ENCODE measurements at regions not wholly inside any gene's neighbourhood (a gene's known extent, or its start where the extent isn't known, plus 50 kb on each side); places are given as distances from the start of the nearest gene placed in this dataset.
"Not testable (repeated sequence)": the region's sequence is repeated elsewhere in the genome, so short reads cannot be mapped to it uniquely, and the experiment has no call there.

DNA sequence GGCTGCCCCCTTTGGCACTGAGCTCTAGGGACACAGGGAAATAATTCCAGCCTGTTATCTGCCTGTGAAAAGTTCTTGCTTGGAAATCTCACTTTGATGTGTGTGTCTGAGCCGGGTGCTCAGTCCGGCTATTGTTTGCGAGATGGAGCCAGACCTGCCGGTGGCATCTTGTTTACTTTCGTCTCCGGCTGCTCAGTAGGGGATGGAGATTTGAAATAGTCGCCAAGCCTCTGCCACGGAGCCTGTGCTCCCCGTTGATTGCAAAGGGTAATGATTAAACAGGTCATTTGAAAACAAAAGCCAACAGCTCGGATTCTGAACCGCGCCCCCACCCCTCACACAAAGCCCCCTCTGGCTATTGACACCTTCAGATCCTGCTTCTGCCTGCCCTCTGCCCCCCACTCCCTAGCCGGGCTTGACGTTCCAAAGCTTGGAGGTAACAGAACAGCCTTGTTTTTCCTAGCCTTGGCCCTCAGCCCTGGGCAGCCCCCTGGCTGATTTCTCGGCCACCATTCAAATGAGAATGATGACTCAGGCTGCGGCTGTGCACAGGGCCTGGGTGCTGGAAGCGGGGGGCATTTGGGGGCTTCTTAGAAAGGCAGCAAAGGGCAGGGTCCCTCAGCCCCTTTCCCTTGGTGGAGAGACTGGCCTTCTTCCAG lies 70.8 kb upstream of the SPDYE9 start:
- not testable (repeated sequence) for H3K9me3 ChIP-seq (ENCODE audit: control insufficient read depth, low read length); H3K27me3 ChIP-seq (ENCODE audit: control insufficient read depth, insufficient read depth, low read length, poor library complexity, severe bottlenecking); H3K4me1 ChIP-seq (ENCODE audit: control insufficient read depth, insufficient read depth, low read length); H3K9me3 Mint-ChIP-seq; H3K27me3 Mint-ChIP-seq (ENCODE audit: insufficient read depth); H3K36me3 Mint-ChIP-seq (ENCODE audit: low read depth); H3K9ac ChIP-seq (ENCODE audit: extremely low read depth, low read length, poor library complexity, severe bottlenecking); H3K27ac ChIP-seq (ENCODE audit: low read depth, low read length); H3K4me3 Mint-ChIP-seq; DNase-seq; H3K4me1 Mint-ChIP-seq; H3K36me3 ChIP-seq (ENCODE audit: control insufficient read depth, insufficient read depth, low read length); H3K27ac Mint-ChIP-seq
- peak overlapping the region; percentile 72 for H3K4me3 ChIP-seq (ENCODE audit: low read length)
- 0% methylated on average over 5 to 6 of the region's 17 CpGs for WGBS, 2 experiments (ENCODE audit: insufficient coverage in 1 of 2, insufficient read length in 1 of 2)

DNA sequence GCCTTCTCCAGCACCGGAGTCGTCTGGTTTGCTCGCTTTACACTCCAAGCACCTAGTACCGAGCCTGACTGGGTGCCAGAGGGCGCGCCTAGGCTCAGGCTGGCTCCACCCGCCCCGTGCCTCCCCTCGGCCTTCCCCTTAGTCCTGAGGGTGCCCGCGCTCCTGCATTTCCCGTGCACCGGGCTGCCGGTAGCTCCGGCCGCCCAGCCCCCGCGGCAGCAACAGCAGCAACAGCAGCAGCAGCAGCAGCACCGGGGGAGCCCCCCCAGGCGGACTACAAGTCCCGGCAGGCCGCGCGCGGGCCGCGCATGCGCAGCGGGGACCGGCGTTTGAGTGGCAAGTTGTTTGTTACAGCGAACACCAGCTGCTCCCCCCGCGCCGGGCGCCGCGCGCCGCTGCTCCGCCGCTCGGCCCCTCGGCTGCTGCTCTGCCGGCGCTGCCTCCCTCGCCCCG lies 68.8 kb upstream of the SPDYE9 start:
- not testable (repeated sequence) for H3K27ac ChIP-seq (ENCODE audit: low read depth, low read length); H3K36me3 Mint-ChIP-seq (ENCODE audit: low read depth); H3K4me3 ChIP-seq (ENCODE audit: low read length); H3K27ac Mint-ChIP-seq; H3K9ac ChIP-seq (ENCODE audit: extremely low read depth, low read length, poor library complexity, severe bottlenecking); H3K4me1 Mint-ChIP-seq; H3K27me3 Mint-ChIP-seq (ENCODE audit: insufficient read depth); H3K4me1 ChIP-seq (ENCODE audit: control insufficient read depth, insufficient read depth, low read length); H3K36me3 ChIP-seq (ENCODE audit: control insufficient read depth, insufficient read depth, low read length); H3K27me3 ChIP-seq (ENCODE audit: control insufficient read depth, insufficient read depth, low read length, poor library complexity, severe bottlenecking); H3K9me3 Mint-ChIP-seq; H3K9me3 ChIP-seq (ENCODE audit: control insufficient read depth, low read length)
- peak; percentile 81 for DNase-seq
- H3K4me3 Mint-ChIP-seq = peak overlapping the region; percentile 53
- 0% methylated on average over 25 of the region's 48 CpGs; no CpG with 5 or more reads in 1 of the 2 experiments for WGBS, 2 experiments (ENCODE audit: insufficient coverage in 1 of 2, insufficient read length in 1 of 2)

DNA sequence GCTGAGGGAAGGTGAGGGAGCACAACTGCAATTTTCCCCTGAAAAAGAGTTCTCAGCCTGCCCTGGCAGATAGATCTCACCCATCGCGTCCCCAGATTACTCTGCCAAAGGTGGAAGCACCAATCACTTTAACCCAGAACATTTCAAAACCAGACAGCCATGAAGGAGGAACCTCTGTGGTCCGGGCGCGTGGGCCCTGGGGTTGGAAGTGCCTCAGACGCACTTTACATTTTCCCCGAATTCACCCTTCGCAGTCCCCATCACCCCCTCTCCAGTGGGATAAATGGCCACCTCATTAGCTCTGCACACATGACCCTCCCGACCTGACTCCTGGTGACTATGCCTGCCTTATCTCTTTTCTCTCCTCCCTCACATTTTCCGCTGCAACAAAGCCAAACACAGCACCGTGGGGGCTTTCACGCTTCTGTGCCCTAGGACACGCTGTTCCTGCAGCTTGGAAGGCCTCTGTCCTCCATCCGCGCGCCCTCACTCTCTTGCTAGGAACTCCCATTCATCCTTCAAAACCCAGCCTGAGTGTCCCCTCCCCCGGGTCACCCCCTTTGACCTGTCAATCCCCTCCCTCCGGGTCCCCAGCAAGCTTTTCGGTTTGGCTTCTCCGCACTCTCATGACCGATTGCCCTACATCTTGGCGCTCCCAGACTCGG lies 68.2 kb upstream of the SPDYE9 start:
- not testable (repeated sequence) for H3K36me3 Mint-ChIP-seq (ENCODE audit: low read depth); H3K9ac ChIP-seq (ENCODE audit: extremely low read depth, low read length, poor library complexity, severe bottlenecking); H3K27ac Mint-ChIP-seq; H3K27me3 Mint-ChIP-seq (ENCODE audit: insufficient read depth); H3K4me1 ChIP-seq (ENCODE audit: control insufficient read depth, insufficient read depth, low read length); H3K36me3 ChIP-seq (ENCODE audit: control insufficient read depth, insufficient read depth, low read length); H3K9me3 Mint-ChIP-seq; H3K9me3 ChIP-seq (ENCODE audit: control insufficient read depth, low read length); H3K27ac ChIP-seq (ENCODE audit: low read depth, low read length); H3K27me3 ChIP-seq (ENCODE audit: control insufficient read depth, insufficient read depth, low read length, poor library complexity, severe bottlenecking); DNase-seq; H3K4me3 ChIP-seq (ENCODE audit: low read length); H3K4me1 Mint-ChIP-seq
- WGBS, 2 experiments (ENCODE audit: insufficient coverage in 1 of 2, insufficient read length in 1 of 2) = 17% methylated on average over 7 of the region's 23 CpGs; no CpG with 5 or more reads in 1 of the 2 experiments
- peak overlapping the region; percentile 53 for H3K4me3 Mint-ChIP-seq

GRCh38 chr7:73148570-73148969 lies 62.7 kb upstream of the SPDYE9 start:
- H3K9ac ChIP-seq (ENCODE audit: extremely low read depth, low read length, poor library complexity, severe bottlenecking); H3K9me3 ChIP-seq (ENCODE audit: control insufficient read depth, low read length); H3K36me3 ChIP-seq (ENCODE audit: control insufficient read depth, insufficient read depth, low read length); H3K27ac Mint-ChIP-seq; H3K4me3 Mint-ChIP-seq; H3K9me3 Mint-ChIP-seq; H3K36me3 Mint-ChIP-seq (ENCODE audit: low read depth); H3K4me3 ChIP-seq (ENCODE audit: low read length); H3K4me1 ChIP-seq (ENCODE audit: control insufficient read depth, insufficient read depth, low read length); H3K27ac ChIP-seq (ENCODE audit: low read depth, low read length); DNase-seq; H3K27me3 ChIP-seq (ENCODE audit: control insufficient read depth, insufficient read depth, low read length, poor library complexity, severe bottlenecking); H3K4me1 Mint-ChIP-seq; H3K27me3 Mint-ChIP-seq (ENCODE audit: insufficient read depth): not testable (repeated sequence)
- WGBS, 2 experiments (ENCODE audit: insufficient coverage in 1 of 2, insufficient read length in 1 of 2) = no CpG with 5 or more reads among the region's 2 CpGs

DNA sequence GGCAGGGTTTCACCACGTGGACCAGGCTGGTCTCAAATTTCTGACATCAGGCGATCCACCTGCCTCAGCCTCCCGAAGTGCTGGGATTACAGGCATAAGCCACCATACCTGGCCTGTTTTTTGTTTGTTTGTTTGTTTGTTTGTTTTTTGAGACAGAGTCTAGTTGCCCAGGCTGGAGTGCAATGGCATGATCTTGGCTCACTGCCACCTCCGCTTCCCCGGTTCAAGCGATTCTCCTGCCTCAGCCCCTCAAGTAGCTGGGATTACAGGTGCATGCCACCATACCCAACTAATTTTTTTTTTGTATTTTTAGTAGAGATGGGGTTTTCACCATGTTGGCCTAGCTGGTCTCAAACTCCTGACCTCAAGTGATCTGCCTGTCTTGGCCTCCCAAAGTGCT lies 61.8 kb upstream of the SPDYE9 start:
- not testable (repeated sequence) for H3K36me3 Mint-ChIP-seq (ENCODE audit: low read depth); H3K27ac Mint-ChIP-seq; H3K27ac ChIP-seq (ENCODE audit: low read depth, low read length); H3K4me1 ChIP-seq (ENCODE audit: control insufficient read depth, insufficient read depth, low read length); H3K36me3 ChIP-seq (ENCODE audit: control insufficient read depth, insufficient read depth, low read length); H3K27me3 ChIP-seq (ENCODE audit: control insufficient read depth, insufficient read depth, low read length, poor library complexity, severe bottlenecking); H3K4me3 ChIP-seq (ENCODE audit: low read length); H3K9me3 ChIP-seq (ENCODE audit: control insufficient read depth, low read length); H3K9ac ChIP-seq (ENCODE audit: extremely low read depth, low read length, poor library complexity, severe bottlenecking); DNase-seq; H3K9me3 Mint-ChIP-seq; H3K27me3 Mint-ChIP-seq (ENCODE audit: insufficient read depth); H3K4me1 Mint-ChIP-seq; H3K4me3 Mint-ChIP-seq
- 100% methylated on average over 3 of the region's 6 CpGs; no CpG with 5 or more reads in 1 of the 2 experiments for WGBS, 2 experiments (ENCODE audit: insufficient coverage in 1 of 2, insufficient read length in 1 of 2)

- H3K9ac ChIP-seq (ENCODE audit: extremely low read depth, low read length, poor library complexity, severe bottlenecking); H3K4me1 ChIP-seq (ENCODE audit: control insufficient read depth, insufficient read depth, low read length); H3K4me3 ChIP-seq (ENCODE audit: low read length); H3K9me3 ChIP-seq (ENCODE audit: control insufficient read depth, low read length); H3K4me3 Mint-ChIP-seq; H3K27me3 ChIP-seq (ENCODE audit: control insufficient read depth, insufficient read depth, low read length, poor library complexity, severe bottlenecking); H3K4me1 Mint-ChIP-seq; H3K36me3 Mint-ChIP-seq (ENCODE audit: low read depth); H3K27me3 Mint-ChIP-seq (ENCODE audit: insufficient read depth); H3K27ac ChIP-seq (ENCODE audit: low read depth, low read length); DNase-seq; H3K27ac Mint-ChIP-seq; H3K36me3 ChIP-seq (ENCODE audit: control insufficient read depth, insufficient read depth, low read length); H3K9me3 Mint-ChIP-seq: not testable (repeated sequence)
- WGBS, 2 experiments (ENCODE audit: insufficient coverage in 1 of 2, insufficient read length in 1 of 2) = 100% methylated on average over 1 of the region's 8 CpGs; no CpG with 5 or more reads in 1 of the 2 experiments
These were observed 58.2 kb upstream of the SPDYE9 start for GRCh38 chr7:73143993-73144392.

GRCh38 chr7:73137922-73138321 lies 52.1 kb upstream of the SPDYE9 start:
- not testable (repeated sequence) for H3K27me3 ChIP-seq (ENCODE audit: control insufficient read depth, insufficient read depth, low read length, poor library complexity, severe bottlenecking); H3K27ac Mint-ChIP-seq; DNase-seq; H3K4me3 ChIP-seq (ENCODE audit: low read length); H3K27me3 Mint-ChIP-seq (ENCODE audit: insufficient read depth); H3K36me3 Mint-ChIP-seq (ENCODE audit: low read depth); H3K4me1 Mint-ChIP-seq; H3K4me1 ChIP-seq (ENCODE audit: control insufficient read depth, insufficient read depth, low read length); H3K27ac ChIP-seq (ENCODE audit: low read depth, low read length); H3K4me3 Mint-ChIP-seq; H3K9me3 ChIP-seq (ENCODE audit: control insufficient read depth, low read length); H3K9ac ChIP-seq (ENCODE audit: extremely low read depth, low read length, poor library complexity, severe bottlenecking); H3K9me3 Mint-ChIP-seq; H3K36me3 ChIP-seq (ENCODE audit: control insufficient read depth, insufficient read depth, low read length)
- WGBS, 2 experiments (ENCODE audit: insufficient coverage in 1 of 2, insufficient read length in 1 of 2) = no CpG with 5 or more reads among the region's 3 CpGs
